Right lobe of liver (tissue), 6 donors: ENCODE measurements at regions not wholly inside any gene's neighbourhood (a gene's known extent, or its start where the extent isn't known, plus 50 kb on each side); places are given as distances from the start of the nearest gene placed in this dataset.

ENCODE experiments used
- ATAC-seq, 4 donors: fragments of 200-7000 bp; cut with Tn5 transposase; one replicate each; pipeline ENCODE4 v1.9.1; 2020; ENCODE audit warnings: mild to moderate bottlenecking in 4 of 4, moderate library complexity in 4 of 4
- DNase-seq, 3 donors: peaks; one replicate each; pipeline ENCODE4 v3.0.0-alpha.2; 2020
- H3K27ac ChIP-seq, 3 donors: fragments of 200-600 bp; one replicate each; pipeline ENCODE4 v1.8.0; 2022
- H3K27me3 ChIP-seq, 2 donors: fragments of 200-600 bp; one replicate each; pipeline ENCODE4 v1.8.0; 2022
- H3K36me3 ChIP-seq, 4 donors: fragments of 200-600 bp; sonication (generic) in 1 of 4; one replicate each; pipeline versions ENCODE4 v1.5.1 to v1.8.0; 2017 to 2022; ENCODE audit warnings: control low read depth in 1 of 4
- H3K4me1 ChIP-seq, 4 donors: fragments of 200-600 bp; sonication (generic) in 1 of 4; one replicate each; pipeline versions ENCODE4 v1.5.1 to v1.8.0; 2017 to 2022; ENCODE audit warnings: control low read depth in 1 of 4
- H3K4me3 ChIP-seq, 3 donors: fragments of 200-600 bp; one replicate each; pipeline ENCODE4 v1.8.0; 2022
- H3K9me3 ChIP-seq, 4 donors: fragments of 200-600 bp; sonication (generic) in 1 of 4; one replicate each; pipeline versions ENCODE4 v1.5.1 to v1.8.0; 2017 to 2022; ENCODE audit warnings: control low read depth in 1 of 4
- CTCF ChIP-seq, 4 donors: fragments of 200-600 bp in 3 of 4; fragments of 450-650 bp in 1 of 4; IDR thresholded peaks; one replicate each; pipeline versions ENCODE4 v1.5.1 to v1.8.0; 2016 to 2022; ENCODE audit warnings: antibody characterized with exemption in 4 of 4, mild to moderate bottlenecking in 2 of 4
- POLR2A ChIP-seq: fragments of 450-650 bp; IDR thresholded peaks from one replicate; pipeline ENCODE4 v1.6.1; 2017; ENCODE audit warnings: antibody characterized with exemption, mild to moderate bottlenecking
- WGBS: methylation state at CpG from one replicate; pipeline ENCODE4 v1.1.6; 2018; ENCODE audit warnings: low coverage, low lambda C conversion rate; ENCODE audit not compliant: insufficient coverage; ENCODE audit errors: missing lambda C conversion rate; 5-methylcytosine and 5-hydroxymethylcytosine counted together
- intact Hi-C, 2 donors: fragments of 100-400 bp; cut with DNase I; formaldehyde crosslinking; loops; one replicate each; pipeline versions ENCODE4 v1.11.2 to v1.14.1; 2022
- donor health status: DM: no; HTN: yes; CAD: no.
- donor health status: DM: no; HTN: no; CAD: no.
- donor health status: DM: no; HTN: no; CAD: no.
- donor health status: DM: no; HTN: yes; CAD: no.
- donor health status: DM: no; HTN: yes; CAD: no.

- ATAC-seq (no peak), DNase-seq (no peak)
- no peaks in the 10 kb centered on the region for H3K9me3 ChIP-seq
- TF ChIP-seq CTCF (IDR thresholded peaks at IDR 0.05) (no peak), POLR2A (no peak)
- no peaks in the 10 kb centered on the region for H3K4me1 ChIP-seq
- intact Hi-C loops = no loop called here
- no peak overlapping the region for H3K4me3 ChIP-seq
- H3K27ac ChIP-seq = no peak overlapping the region
- no peaks in the 10 kb centered on the region for H3K36me3 ChIP-seq
- no peaks in the 10 kb centered on the region for H3K27me3 ChIP-seq
Observed at GRCh38 chr1:166253076-166253779, 86.4 kb upstream of the FAM78B start.

- intact Hi-C loops = no loop called here
Observed at GRCh38 chr1:166258017-166258416, 91.2 kb upstream of the FAM78B start.

GRCh38 chr1:166261511-166261910 is 94.7 kb upstream of the FAM78B start:
- Histone ChIP-seq H3K27me3 (no peaks in the 10 kb centered on the region), H3K4me1 (no peaks in the 10 kb centered on the region), H3K36me3 (no peaks in the 10 kb centered on the region), H3K4me3 (no peak overlapping the region), H3K27ac (no peak overlapping the region), H3K9me3 (no peaks in the 10 kb centered on the region)
- DNase-seq (no peak), ATAC-seq (no peak)
- intact Hi-C loops = no loop called here
- WGBS = 54% methylated on average over 3 of the region's 3 CpGs
- TF ChIP-seq POLR2A (no peak), CTCF (IDR thresholded peaks at IDR 0.05) (no peak)

More at GRCh38 chr1:166258017-166258416, 91.2 kb upstream of the FAM78B start:
- no peaks in the 10 kb centered on the region for H3K36me3 ChIP-seq
- DNase-seq (no peak), ATAC-seq (peak in 1 of 4 donors; percentile 31)
- H3K4me1 ChIP-seq = no peaks in the 10 kb centered on the region
- TF ChIP-seq POLR2A (no peak), CTCF (IDR thresholded peaks at IDR 0.05) (no peak)
- no peak overlapping the region for H3K4me3 ChIP-seq
- H3K27me3 ChIP-seq = no peaks in the 10 kb centered on the region
- 46% methylated on average over 3 of the region's 3 CpGs for WGBS
- no peaks in the 10 kb centered on the region for H3K9me3 ChIP-seq
- H3K27ac ChIP-seq = no peak overlapping the region

- WGBS = 32% methylated on average over 2 of the region's 2 CpGs
- no peaks in the 10 kb centered on the region for H3K9me3 ChIP-seq
- ATAC-seq (no peak), DNase-seq (no peak)
- no peaks in the 10 kb centered on the region for H3K4me1 ChIP-seq
- no peaks in the 10 kb centered on the region for H3K27me3 ChIP-seq
- no peak overlapping the region for H3K27ac ChIP-seq
- intact Hi-C loops = no loop called here
- no peak for TF ChIP-seq CTCF (IDR thresholded peaks at IDR 0.05)
- TF ChIP-seq POLR2A = no peak
- no peak overlapping the region for H3K4me3 ChIP-seq
- no peaks in the 10 kb centered on the region for H3K36me3 ChIP-seq
Observed at GRCh38 chr1:166270476-166271150, 103.8 kb upstream of the FAM78B start.
